ENCODE measurements at regions not wholly inside any gene's neighbourhood (a gene's known extent, or its start where the extent isn't known, plus 50 kb on each side); places are given as distances from the start of the nearest gene placed in this dataset.

- TF ChIP-seq, protein P1, sequence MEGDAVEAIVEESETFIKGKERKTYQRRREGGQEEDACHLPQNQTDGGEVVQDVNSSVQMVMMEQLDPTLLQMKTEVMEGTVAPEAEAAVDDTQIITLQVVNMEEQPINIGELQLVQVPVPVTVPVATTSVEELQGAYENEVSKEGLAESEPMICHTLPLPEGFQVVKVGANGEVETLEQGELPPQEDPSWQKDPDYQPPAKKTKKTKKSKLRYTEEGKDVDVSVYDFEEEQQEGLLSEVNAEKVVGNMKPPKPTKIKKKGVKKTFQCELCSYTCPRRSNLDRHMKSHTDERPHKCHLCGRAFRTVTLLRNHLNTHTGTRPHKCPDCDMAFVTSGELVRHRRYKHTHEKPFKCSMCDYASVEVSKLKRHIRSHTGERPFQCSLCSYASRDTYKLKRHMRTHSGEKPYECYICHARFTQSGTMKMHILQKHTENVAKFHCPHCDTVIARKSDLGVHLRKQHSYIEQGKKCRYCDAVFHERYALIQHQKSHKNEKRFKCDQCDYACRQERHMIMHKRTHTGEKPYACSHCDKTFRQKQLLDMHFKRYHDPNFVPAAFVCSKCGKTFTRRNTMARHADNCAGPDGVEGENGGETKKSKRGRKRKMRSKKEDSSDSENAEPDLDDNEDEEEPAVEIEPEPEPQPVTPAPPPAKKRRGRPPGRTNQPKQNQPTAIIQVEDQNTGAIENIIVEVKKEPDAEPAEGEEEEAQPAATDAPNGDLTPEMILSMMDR (IDR thresholded peaks at IDR 0.05) = peak; percentile 24 to 65
- H3K9me3 ChIP-seq = no peaks in the 10 kb centered on the region
- DNase-seq (ENCODE audit: low spot score) = no peak
- no peaks in the 10 kb centered on the region for H3K36me3 ChIP-seq
- H3K4me1 ChIP-seq = peaks cover 0 to 10% of the 10 kb centered on the region in 2 donors
- H3K27ac ChIP-seq = peak overlapping the region; percentile 20 to 29
- no peak overlapping the region for H3K4me3 ChIP-seq
- no peaks in the 10 kb centered on the region for H3K27me3 ChIP-seq
Measured at GRCh38 chr11:10623797-10624761, 55.6 kb upstream of the LYVE1 start.

DNA sequence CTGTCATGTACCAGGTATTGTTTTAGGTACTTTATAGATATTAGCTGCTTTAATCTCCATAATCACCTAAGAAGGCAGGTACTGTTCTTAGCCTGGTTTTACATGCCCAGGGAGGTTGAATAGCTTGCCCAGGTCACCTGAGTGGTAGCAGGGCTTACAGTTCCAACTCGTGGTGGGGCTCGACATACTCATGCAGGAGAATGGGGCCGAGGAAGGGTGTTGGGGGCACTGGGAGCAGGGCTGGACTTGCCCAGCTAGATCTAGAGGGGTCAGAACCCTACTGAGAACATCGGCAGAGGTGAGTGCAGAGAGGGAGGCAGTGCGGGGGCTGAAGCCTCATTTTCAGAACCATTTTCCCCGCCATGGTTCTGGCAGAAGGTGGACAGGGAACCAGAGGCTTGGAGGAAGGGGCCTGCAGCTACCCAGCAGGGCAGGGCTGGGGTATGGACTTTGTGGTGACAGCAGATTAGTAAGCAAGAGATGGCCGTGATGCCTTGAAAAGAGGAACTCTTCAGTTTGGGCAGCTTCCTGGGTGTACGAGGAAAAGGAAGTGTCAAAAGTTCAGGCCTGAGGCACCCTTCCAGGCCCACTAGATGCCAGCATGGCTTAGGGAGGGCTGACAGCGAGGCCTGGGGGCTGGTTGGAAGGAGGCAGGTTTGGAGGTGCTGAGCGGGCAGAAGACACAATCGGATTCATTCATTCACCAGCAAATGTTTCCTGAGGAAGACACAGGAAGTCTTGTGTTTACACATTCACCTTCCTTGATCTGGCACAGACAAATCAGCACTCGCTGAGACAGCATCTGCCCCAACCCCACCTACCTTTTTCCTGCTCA, 54.7 kb upstream of the LYVE1 start:
- DNase-seq (ENCODE audit: low spot score) = no peak
- no peak overlapping the region for H3K4me3 ChIP-seq
- H3K27me3 ChIP-seq = no peaks in the 10 kb centered on the region
- no peaks in the 10 kb centered on the region for H3K36me3 ChIP-seq
- H3K27ac ChIP-seq = peak overlapping the region in 1 of 2 donors; percentile 54
- TF ChIP-seq, protein P1 (IDR thresholded peaks at IDR 0.05) = no peak
- peaks cover 0 to 10% of the 10 kb centered on the region in 2 donors for H3K4me1 ChIP-seq
- H3K9me3 ChIP-seq = no peaks in the 10 kb centered on the region

- no peak for DNase-seq (ENCODE audit: low spot score)
- Histone ChIP-seq H3K36me3 (no peaks in the 10 kb centered on the region), H3K4me3 (no peak overlapping the region), H3K27ac (no peak overlapping the region), H3K27me3 (no peaks in the 10 kb centered on the region), H3K9me3 (no peaks in the 10 kb centered on the region), H3K4me1 (peaks cover 0 to 10% of the 10 kb centered on the region in 2 donors)
- TF ChIP-seq, protein P1 (IDR thresholded peaks at IDR 0.05) = no peak
Measured at GRCh38 chr11:10622108-10622507, 53.6 kb upstream of the LYVE1 start.

GRCh38 chr11:10619131-10619680, 50.7 kb upstream of the LYVE1 start:
- Histone ChIP-seq H3K4me3 (no peak overlapping the region), H3K27me3 (no peaks in the 10 kb centered on the region), H3K9me3 (no peaks in the 10 kb centered on the region), H3K36me3 (no peaks in the 10 kb centered on the region), H3K4me1 (peaks cover 0 to 2% of the 10 kb centered on the region in 2 donors), H3K27ac (peak overlapping the region; percentile 31 to 35)
- DNase-seq (ENCODE audit: low spot score) = no peak
- TF ChIP-seq, protein P1 (IDR thresholded peaks at IDR 0.05) = no peak

- DNase-seq (ENCODE audit: low spot score) = no peak
- no peaks in the 10 kb centered on the region for H3K9me3 ChIP-seq
- H3K36me3 ChIP-seq = no peaks in the 10 kb centered on the region
- no peaks in the 10 kb centered on the region for H3K27me3 ChIP-seq
- peak overlapping the region; percentile 31 to 35 for H3K27ac ChIP-seq
- TF ChIP-seq, protein P1 (IDR thresholded peaks at IDR 0.05) = no peak
- no peak overlapping the region for H3K4me3 ChIP-seq
- H3K4me1 ChIP-seq = no peaks in the 10 kb centered on the region
Measured at GRCh38 chr11:10618490-10618889, 50.0 kb upstream of the LYVE1 start.

All from right atrium auricular region (tissue), 2 donors.